Panc1 (cell line): ENCODE measurements at regions not wholly inside any gene's neighbourhood (a gene's known extent, or its start where the extent isn't known, plus 50 kb on each side); places are given as distances from the start of the nearest gene placed in this dataset.

Experiments used
- CTCF ChIP-seq: fragments of 450-650 bp; IDR thresholded peaks from 2 replicates; pipeline ENCODE4 v1.5.1; 2017; ENCODE audit warnings: mild to moderate bottlenecking
- POLR2AphosphoS5 ChIP-seq: IDR thresholded peaks from 2 replicates; pipeline ENCODE4 v1.6.1; 2012; ENCODE audit warnings: mild to moderate bottlenecking, low read depth, low read length, moderate library complexity
- SIN3A ChIP-seq: IDR thresholded peaks from 2 replicates; pipeline ENCODE4 v1.6.1; 2012; ENCODE audit warnings: low read depth, mild to moderate bottlenecking, low read length, moderate library complexity, borderline replicate concordance; ENCODE audit not compliant: insufficient read depth
- TF ChIP-seq, protein P1 (sequence below), 2 experiments: IDR thresholded peaks; 2 replicates each; pipeline ENCODE4 v1.6.1; 2011 to 2012; ENCODE audit warnings: low read depth in 2 of 2, control low read depth in 1 of 2, low read length in 1 of 2, mild to moderate bottlenecking in 1 of 2, moderate library complexity in 1 of 2; ENCODE audit not compliant: insufficient read depth in 1 of 2

DNA sequence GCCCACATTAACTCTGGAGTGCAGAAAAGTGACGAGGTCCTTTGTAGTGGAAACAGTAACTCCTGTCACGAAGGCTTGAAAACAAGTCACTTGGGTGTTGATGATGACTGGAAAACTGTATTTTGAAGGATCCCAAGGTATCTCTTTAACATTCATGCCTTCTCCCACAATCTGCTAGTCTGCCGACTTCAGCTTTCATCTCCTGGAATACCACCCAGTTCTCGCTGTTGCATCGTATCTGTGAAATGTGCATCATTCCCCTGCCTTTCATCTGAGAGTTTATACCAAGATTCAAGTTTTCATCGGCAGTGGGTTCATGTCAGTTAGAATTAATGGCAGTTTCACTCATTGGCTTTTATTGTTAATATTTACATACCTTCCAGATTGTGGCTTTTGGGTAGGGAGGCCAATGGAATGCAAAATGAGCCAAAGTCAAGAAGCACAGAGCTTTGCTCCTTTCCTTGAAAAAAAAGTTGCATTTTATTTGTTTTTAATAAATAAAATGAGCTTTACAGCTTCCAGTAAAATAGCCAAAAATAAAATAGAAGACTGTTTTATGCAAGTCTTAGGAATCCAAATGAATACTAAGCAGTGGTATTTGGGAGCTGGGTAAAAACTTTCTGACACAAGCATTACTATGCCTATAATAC, 575.2 kb upstream of the WWC1 start:
- TF ChIP-seq CTCF (no peak), POLR2AphosphoS5 (no peak), SIN3A (no peak)
- TF ChIP-seq, protein P1, sequence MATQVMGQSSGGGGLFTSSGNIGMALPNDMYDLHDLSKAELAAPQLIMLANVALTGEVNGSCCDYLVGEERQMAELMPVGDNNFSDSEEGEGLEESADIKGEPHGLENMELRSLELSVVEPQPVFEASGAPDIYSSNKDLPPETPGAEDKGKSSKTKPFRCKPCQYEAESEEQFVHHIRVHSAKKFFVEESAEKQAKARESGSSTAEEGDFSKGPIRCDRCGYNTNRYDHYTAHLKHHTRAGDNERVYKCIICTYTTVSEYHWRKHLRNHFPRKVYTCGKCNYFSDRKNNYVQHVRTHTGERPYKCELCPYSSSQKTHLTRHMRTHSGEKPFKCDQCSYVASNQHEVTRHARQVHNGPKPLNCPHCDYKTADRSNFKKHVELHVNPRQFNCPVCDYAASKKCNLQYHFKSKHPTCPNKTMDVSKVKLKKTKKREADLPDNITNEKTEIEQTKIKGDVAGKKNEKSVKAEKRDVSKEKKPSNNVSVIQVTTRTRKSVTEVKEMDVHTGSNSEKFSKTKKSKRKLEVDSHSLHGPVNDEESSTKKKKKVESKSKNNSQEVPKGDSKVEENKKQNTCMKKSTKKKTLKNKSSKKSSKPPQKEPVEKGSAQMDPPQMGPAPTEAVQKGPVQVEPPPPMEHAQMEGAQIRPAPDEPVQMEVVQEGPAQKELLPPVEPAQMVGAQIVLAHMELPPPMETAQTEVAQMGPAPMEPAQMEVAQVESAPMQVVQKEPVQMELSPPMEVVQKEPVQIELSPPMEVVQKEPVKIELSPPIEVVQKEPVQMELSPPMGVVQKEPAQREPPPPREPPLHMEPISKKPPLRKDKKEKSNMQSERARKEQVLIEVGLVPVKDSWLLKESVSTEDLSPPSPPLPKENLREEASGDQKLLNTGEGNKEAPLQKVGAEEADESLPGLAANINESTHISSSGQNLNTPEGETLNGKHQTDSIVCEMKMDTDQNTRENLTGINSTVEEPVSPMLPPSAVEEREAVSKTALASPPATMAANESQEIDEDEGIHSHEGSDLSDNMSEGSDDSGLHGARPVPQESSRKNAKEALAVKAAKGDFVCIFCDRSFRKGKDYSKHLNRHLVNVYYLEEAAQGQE (IDR thresholded peaks at IDR 0.05; ENCODE audit: insufficient read depth in 1 of 2, low read depth in 2 of 2, low read length in 1 of 2), result no peak
